ENCODE measurements at regions not wholly inside any gene's neighbourhood (a gene's known extent, or its start where the extent isn't known, plus 50 kb on each side); places are given as distances from the start of the nearest gene placed in this dataset.

- TF ChIP-seq TSHZ2 (CRISPR knock-in tag; IDR thresholded peaks at IDR 0.05) (no peak), TOX (CRISPR knock-in tag; IDR thresholded peaks at IDR 0.05; ENCODE audit: borderline replicate concordance) (no peak), TCF4 (CRISPR knock-in tag; IDR thresholded peaks at IDR 0.05; ENCODE audit: borderline replicate concordance) (no peak)
- no peak for ATAC-seq
These were observed 388.0 kb downstream of the GPM6A start for GRCh38 chr4:175424111-175424510.

GRCh38 chr4:175427751-175428150 is 384.3 kb downstream of the GPM6A start:
- ATAC-seq: no peak
- TF ChIP-seq CREB5 (CRISPR knock-in tag; IDR thresholded peaks at IDR 0.05; ENCODE audit: low read depth): no peak
- no peak for TF ChIP-seq TOX (CRISPR knock-in tag; IDR thresholded peaks at IDR 0.05; ENCODE audit: borderline replicate concordance)
- TF ChIP-seq SNAI2 (CRISPR knock-in tag; IDR thresholded peaks at IDR 0.05): no peak
- TF ChIP-seq PPARA (CRISPR knock-in tag; IDR thresholded peaks at IDR 0.05; ENCODE audit: borderline replicate concordance): no peak

- no peak for TF ChIP-seq RARB (CRISPR knock-in tag; IDR thresholded peaks at IDR 0.05)
- no peak for TF ChIP-seq ZNF70 (CRISPR knock-in tag; IDR thresholded peaks at IDR 0.05)
- TF ChIP-seq SNAI2 (CRISPR knock-in tag; IDR thresholded peaks at IDR 0.05): no peak
- TF ChIP-seq OSR1 (CRISPR knock-in tag; IDR thresholded peaks at IDR 0.05): no peak
- TF ChIP-seq ZC3H10 (CRISPR knock-in tag; IDR thresholded peaks at IDR 0.05): no peak
- TF ChIP-seq ZFP30 (CRISPR knock-in tag; IDR thresholded peaks at IDR 0.05): no peak
- TF ChIP-seq, protein P1, sequence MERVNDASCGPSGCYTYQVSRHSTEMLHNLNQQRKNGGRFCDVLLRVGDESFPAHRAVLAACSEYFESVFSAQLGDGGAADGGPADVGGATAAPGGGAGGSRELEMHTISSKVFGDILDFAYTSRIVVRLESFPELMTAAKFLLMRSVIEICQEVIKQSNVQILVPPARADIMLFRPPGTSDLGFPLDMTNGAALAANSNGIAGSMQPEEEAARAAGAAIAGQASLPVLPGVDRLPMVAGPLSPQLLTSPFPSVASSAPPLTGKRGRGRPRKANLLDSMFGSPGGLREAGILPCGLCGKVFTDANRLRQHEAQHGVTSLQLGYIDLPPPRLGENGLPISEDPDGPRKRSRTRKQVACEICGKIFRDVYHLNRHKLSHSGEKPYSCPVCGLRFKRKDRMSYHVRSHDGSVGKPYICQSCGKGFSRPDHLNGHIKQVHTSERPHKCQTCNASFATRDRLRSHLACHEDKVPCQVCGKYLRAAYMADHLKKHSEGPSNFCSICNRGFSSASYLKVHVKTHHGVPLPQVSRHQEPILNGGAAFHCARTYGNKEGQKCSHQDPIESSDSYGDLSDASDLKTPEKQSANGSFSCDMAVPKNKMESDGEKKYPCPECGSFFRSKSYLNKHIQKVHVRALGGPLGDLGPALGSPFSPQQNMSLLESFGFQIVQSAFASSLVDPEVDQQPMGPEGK (CRISPR knock-in tag; IDR thresholded peaks at IDR 0.05; ENCODE audit: borderline replicate concordance): no peak
- TF ChIP-seq BACH2 (CRISPR knock-in tag; IDR thresholded peaks at IDR 0.05; ENCODE audit: borderline replicate concordance): no peak
- TF ChIP-seq ISL1 (CRISPR knock-in tag; IDR thresholded peaks at IDR 0.05): no peak
- TF ChIP-seq ARNTL (CRISPR knock-in tag; IDR thresholded peaks at IDR 0.05; ENCODE audit: borderline replicate concordance, low read depth): no peak
- no peak for TF ChIP-seq GLIS3 (CRISPR knock-in tag; IDR thresholded peaks at IDR 0.05)
- no peak for TF ChIP-seq ZFP3 (CRISPR knock-in tag; IDR thresholded peaks at IDR 0.05)
- TF ChIP-seq ZNF8 (CRISPR knock-in tag; IDR thresholded peaks at IDR 0.05): no peak
- TF ChIP-seq CSDC2 (CRISPR knock-in tag; IDR thresholded peaks at IDR 0.05): no peak
- no peak for ATAC-seq
These were observed 380.4 kb downstream of the GPM6A start for GRCh38 chr4:175431694-175432093.

DNA sequence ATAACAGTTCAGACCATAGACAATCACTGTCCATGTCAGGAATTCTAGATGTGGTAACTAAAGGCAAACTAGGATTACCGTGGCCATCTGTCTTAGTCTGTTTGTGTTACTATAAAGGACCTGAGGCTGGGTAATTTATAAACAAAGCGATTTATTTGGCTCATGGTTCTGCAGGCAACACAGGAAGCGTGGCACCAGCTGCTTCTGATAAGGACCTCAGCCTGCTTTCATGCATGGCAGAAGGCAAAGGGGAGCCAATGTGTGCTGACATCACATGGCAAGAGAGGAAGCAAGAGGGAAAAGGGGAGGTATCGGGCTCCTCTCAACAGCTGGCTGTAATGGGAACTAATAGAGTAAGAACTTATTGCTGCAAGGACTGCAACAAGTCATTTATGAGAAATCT is 376.7 kb downstream of the GPM6A start:
- TF ChIP-seq TCF4 (CRISPR knock-in tag; IDR thresholded peaks at IDR 0.05; ENCODE audit: borderline replicate concordance) (peak; percentile 25; the same call in 1 of the 2 replicates), ZNF8 (CRISPR knock-in tag; IDR thresholded peaks at IDR 0.05) (no peak)
- ATAC-seq: no peak; the same call in 2 of the 3 replicates

DNA sequence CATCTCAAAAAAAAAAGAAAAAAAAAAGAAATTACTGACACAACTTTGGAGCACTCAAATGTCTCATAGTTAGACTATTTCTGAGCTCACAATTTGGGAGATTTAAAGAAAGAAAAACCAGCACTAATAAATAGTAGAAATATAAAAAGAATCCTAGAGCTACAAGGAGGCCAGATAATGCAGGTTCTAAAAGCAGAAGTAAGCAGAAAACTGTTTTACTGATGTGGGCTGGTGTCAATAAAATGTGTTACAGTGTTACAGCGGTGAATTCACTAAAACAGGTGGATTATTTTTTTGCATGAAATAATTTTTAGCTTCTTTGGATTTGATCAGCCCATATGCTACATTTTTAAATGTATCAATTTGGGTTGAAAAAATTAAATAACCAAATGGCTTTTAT is 375.9 kb downstream of the GPM6A start:
- TF ChIP-seq, protein P2, sequence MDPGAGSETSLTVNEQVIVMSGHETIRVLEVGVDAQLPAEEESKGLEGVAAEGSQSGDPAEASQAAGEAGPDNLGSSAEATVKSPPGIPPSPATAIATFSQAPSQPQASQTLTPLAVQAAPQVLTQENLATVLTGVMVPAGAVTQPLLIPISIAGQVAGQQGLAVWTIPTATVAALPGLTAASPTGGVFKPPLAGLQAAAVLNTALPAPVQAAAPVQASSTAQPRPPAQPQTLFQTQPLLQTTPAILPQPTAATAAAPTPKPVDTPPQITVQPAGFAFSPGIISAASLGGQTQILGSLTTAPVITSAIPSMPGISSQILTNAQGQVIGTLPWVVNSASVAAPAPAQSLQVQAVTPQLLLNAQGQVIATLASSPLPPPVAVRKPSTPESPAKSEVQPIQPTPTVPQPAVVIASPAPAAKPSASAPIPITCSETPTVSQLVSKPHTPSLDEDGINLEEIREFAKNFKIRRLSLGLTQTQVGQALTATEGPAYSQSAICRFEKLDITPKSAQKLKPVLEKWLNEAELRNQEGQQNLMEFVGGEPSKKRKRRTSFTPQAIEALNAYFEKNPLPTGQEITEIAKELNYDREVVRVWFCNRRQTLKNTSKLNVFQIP (CRISPR knock-in tag; IDR thresholded peaks at IDR 0.05; ENCODE audit: borderline replicate concordance, low read depth): no peak
- no peak for TF ChIP-seq TOX (CRISPR knock-in tag; IDR thresholded peaks at IDR 0.05; ENCODE audit: borderline replicate concordance)
- TF ChIP-seq GLIS3 (CRISPR knock-in tag; IDR thresholded peaks at IDR 0.05): no peak
- no peak for TF ChIP-seq ZFP3 (CRISPR knock-in tag; IDR thresholded peaks at IDR 0.05)
- TF ChIP-seq ZNF70 (CRISPR knock-in tag; IDR thresholded peaks at IDR 0.05): no peak
- no peak for TF ChIP-seq PPARA (CRISPR knock-in tag; IDR thresholded peaks at IDR 0.05; ENCODE audit: borderline replicate concordance)
- no peak for ATAC-seq
